ENCODE measurements at regions not wholly inside any gene's neighbourhood (a gene's known extent, or its start where the extent isn't known, plus 50 kb on each side); places are given as distances from the start of the nearest gene placed in this dataset.

DNA sequence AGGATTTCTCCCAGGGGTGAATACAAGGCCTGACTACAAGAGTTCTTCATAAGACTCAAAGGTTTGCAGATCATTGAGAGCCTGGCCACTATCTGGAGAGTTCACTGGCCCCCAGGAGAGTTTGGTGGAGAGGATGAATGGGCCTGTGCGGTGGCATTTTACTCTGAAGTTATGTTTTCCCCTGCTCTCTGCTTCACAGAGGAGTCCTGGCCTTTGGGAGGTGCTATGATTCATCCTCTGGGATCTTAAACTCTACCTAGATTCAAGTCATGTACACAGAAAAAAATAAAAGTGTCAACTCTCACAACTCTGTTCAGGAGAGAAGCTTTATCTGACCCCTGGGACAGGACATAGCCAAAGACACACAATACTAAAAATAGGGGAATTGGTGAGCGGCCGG is 159.1 kb upstream of the CARD18 start:
- H3K4me2 ChIP-seq (ENCODE audit: low read length): no peak overlapping the region
- TF ChIP-seq TAF1 (IDR thresholded peaks at IDR 0.05; ENCODE audit: low read depth): no peak
- TF ChIP-seq, protein P1, sequence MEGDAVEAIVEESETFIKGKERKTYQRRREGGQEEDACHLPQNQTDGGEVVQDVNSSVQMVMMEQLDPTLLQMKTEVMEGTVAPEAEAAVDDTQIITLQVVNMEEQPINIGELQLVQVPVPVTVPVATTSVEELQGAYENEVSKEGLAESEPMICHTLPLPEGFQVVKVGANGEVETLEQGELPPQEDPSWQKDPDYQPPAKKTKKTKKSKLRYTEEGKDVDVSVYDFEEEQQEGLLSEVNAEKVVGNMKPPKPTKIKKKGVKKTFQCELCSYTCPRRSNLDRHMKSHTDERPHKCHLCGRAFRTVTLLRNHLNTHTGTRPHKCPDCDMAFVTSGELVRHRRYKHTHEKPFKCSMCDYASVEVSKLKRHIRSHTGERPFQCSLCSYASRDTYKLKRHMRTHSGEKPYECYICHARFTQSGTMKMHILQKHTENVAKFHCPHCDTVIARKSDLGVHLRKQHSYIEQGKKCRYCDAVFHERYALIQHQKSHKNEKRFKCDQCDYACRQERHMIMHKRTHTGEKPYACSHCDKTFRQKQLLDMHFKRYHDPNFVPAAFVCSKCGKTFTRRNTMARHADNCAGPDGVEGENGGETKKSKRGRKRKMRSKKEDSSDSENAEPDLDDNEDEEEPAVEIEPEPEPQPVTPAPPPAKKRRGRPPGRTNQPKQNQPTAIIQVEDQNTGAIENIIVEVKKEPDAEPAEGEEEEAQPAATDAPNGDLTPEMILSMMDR (IDR thresholded peaks at IDR 0.05; ENCODE audit: poor library complexity, severe bottlenecking): no peak
- no peak for TF ChIP-seq SMC3 (conservative IDR thresholded peaks at IDR 0.05; ENCODE audit: poor library complexity)
- TF ChIP-seq MXI1 (conservative IDR thresholded peaks at IDR 0.05; ENCODE audit: poor library complexity, severe bottlenecking): no peak
- TF ChIP-seq EP300 (conservative IDR thresholded peaks at IDR 0.05; ENCODE audit: poor library complexity, severe bottlenecking): no peak
- TF ChIP-seq EZH2 (IDR thresholded peaks at IDR 0.05; ENCODE audit: borderline replicate concordance, insufficient read depth, low read length, poor library complexity, severe bottlenecking): no peak
- TF ChIP-seq, protein P2, sequence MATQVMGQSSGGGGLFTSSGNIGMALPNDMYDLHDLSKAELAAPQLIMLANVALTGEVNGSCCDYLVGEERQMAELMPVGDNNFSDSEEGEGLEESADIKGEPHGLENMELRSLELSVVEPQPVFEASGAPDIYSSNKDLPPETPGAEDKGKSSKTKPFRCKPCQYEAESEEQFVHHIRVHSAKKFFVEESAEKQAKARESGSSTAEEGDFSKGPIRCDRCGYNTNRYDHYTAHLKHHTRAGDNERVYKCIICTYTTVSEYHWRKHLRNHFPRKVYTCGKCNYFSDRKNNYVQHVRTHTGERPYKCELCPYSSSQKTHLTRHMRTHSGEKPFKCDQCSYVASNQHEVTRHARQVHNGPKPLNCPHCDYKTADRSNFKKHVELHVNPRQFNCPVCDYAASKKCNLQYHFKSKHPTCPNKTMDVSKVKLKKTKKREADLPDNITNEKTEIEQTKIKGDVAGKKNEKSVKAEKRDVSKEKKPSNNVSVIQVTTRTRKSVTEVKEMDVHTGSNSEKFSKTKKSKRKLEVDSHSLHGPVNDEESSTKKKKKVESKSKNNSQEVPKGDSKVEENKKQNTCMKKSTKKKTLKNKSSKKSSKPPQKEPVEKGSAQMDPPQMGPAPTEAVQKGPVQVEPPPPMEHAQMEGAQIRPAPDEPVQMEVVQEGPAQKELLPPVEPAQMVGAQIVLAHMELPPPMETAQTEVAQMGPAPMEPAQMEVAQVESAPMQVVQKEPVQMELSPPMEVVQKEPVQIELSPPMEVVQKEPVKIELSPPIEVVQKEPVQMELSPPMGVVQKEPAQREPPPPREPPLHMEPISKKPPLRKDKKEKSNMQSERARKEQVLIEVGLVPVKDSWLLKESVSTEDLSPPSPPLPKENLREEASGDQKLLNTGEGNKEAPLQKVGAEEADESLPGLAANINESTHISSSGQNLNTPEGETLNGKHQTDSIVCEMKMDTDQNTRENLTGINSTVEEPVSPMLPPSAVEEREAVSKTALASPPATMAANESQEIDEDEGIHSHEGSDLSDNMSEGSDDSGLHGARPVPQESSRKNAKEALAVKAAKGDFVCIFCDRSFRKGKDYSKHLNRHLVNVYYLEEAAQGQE (IDR thresholded peaks at IDR 0.05; ENCODE audit: borderline replicate concordance): no peak
- TF ChIP-seq POLR2AphosphoS5 (IDR thresholded peaks at IDR 0.05): no peak
- TF ChIP-seq RAD21 (conservative IDR thresholded peaks at IDR 0.05): no peak

DNA sequence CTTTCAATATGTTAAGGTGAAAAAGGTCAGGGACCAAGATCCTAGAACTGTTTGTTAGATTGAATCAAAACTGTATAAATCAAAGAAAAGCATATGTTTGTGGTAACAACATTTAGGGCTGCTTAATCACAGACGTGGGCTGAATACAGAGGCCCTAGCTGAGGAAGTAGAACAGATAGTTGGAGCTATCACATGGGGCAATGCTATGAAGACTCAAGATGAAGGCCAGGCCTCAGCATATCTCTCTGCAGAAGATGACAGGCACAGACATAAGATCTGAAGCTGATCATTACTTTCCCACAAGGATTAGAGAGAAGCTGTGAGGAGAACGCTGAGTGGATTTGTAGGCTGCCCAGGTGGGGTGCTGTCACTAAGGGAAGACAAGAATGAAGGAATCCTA is 158.6 kb upstream of the CARD18 start:
- Histone ChIP-seq H3F3A (ENCODE audit: insufficient read depth, low read length, poor library complexity, severe bottlenecking) (no peaks in the 10 kb centered on the region), H3K27ac (ENCODE audit: low read length) (no peak overlapping the region), H3K9me3 (ENCODE audit: low read length) (no peaks in the 10 kb centered on the region), H2AFZ (ENCODE audit: low read depth, low read length) (no peak overlapping the region), H3K4me2 (ENCODE audit: low read length) (no peak overlapping the region), H3K79me2 (replicated peaks; ENCODE audit: insufficient read depth, low read length) (no peaks in the 10 kb centered on the region), H3K9me2 (ENCODE audit: insufficient read depth, low read length) (no peaks in the 10 kb centered on the region), H3K4me3 (ENCODE audit: low read length) (no peak overlapping the region), H4K20me1 (ENCODE audit: insufficient read depth) (no peaks in the 10 kb centered on the region), H3K27me3 (ENCODE audit: insufficient read depth, low read depth, low read length) (no peaks in the 10 kb centered on the region), H3K9ac (ENCODE audit: low read length) (no peak overlapping the region), H3K36me3 (ENCODE audit: insufficient read depth, low read length) (no peaks in the 10 kb centered on the region)
- TF ChIP-seq SMC3 (conservative IDR thresholded peaks at IDR 0.05; ENCODE audit: poor library complexity) (no peak), EP300 (conservative IDR thresholded peaks at IDR 0.05; ENCODE audit: poor library complexity, severe bottlenecking) (no peak), POLR2AphosphoS5 (IDR thresholded peaks at IDR 0.05) (no peak), MXI1 (conservative IDR thresholded peaks at IDR 0.05; ENCODE audit: poor library complexity, severe bottlenecking) (no peak), EZH2 (IDR thresholded peaks at IDR 0.05; ENCODE audit: borderline replicate concordance, insufficient read depth, low read length, poor library complexity, severe bottlenecking) (no peak), TAF1 (IDR thresholded peaks at IDR 0.05; ENCODE audit: low read depth) (no peak), RAD21 (conservative IDR thresholded peaks at IDR 0.05) (no peak)
- TF ChIP-seq, protein P2 (IDR thresholded peaks at IDR 0.05; ENCODE audit: borderline replicate concordance): no peak
- TF ChIP-seq, protein P1 (IDR thresholded peaks at IDR 0.05; ENCODE audit: poor library complexity, severe bottlenecking): no peak

More for the DNA sequence above, 159.1 kb upstream of the CARD18 start:
- no peaks in the 10 kb centered on the region for H3K9me2 ChIP-seq (ENCODE audit: insufficient read depth, low read length)
- H4K20me1 ChIP-seq (ENCODE audit: insufficient read depth): no peaks in the 10 kb centered on the region
- H3K36me3 ChIP-seq (ENCODE audit: insufficient read depth, low read length): no peaks in the 10 kb centered on the region
- H3K9ac ChIP-seq (ENCODE audit: low read length): no peak overlapping the region
- no peak overlapping the region for H3K4me3 ChIP-seq (ENCODE audit: low read length)
- H3K79me2 ChIP-seq (replicated peaks; ENCODE audit: insufficient read depth, low read length): no peaks in the 10 kb centered on the region
- no peaks in the 10 kb centered on the region for H3F3A ChIP-seq (ENCODE audit: insufficient read depth, low read length, poor library complexity, severe bottlenecking)
- no peak overlapping the region for H3K27ac ChIP-seq (ENCODE audit: low read length)
- no peaks in the 10 kb centered on the region for H3K27me3 ChIP-seq (ENCODE audit: insufficient read depth, low read depth, low read length)
- H3K9me3 ChIP-seq (ENCODE audit: low read length): no peaks in the 10 kb centered on the region
- no peak overlapping the region for H2AFZ ChIP-seq (ENCODE audit: low read depth, low read length)
